C4-2B (cell line): ENCODE measurements at regions not wholly inside any gene's neighbourhood (a gene's known extent, or its start where the extent isn't known, plus 50 kb on each side); places are given as distances from the start of the nearest gene placed in this dataset.

Source experiments
- CTCF ChIP-seq: fragments of 450-650 bp; conservative IDR thresholded peaks from 2 replicates; pipeline ENCODE4 v1.5.1; 2017; ENCODE audit warnings: mild to moderate bottlenecking
- ZFX ChIP-seq: fragments of 450-650 bp; IDR thresholded peaks from 2 replicates; pipeline ENCODE4 v1.6.1; 2017

- no peak for TF ChIP-seq CTCF
- no peak for TF ChIP-seq ZFX
Measured at GRCh38 chr6:121619987-121620740, 184.7 kb downstream of the GJA1 start.
